ENCODE measurements at regions not wholly inside any gene's neighbourhood (a gene's known extent, or its start where the extent isn't known, plus 50 kb on each side); places are given as distances from the start of the nearest gene placed in this dataset.

DNA sequence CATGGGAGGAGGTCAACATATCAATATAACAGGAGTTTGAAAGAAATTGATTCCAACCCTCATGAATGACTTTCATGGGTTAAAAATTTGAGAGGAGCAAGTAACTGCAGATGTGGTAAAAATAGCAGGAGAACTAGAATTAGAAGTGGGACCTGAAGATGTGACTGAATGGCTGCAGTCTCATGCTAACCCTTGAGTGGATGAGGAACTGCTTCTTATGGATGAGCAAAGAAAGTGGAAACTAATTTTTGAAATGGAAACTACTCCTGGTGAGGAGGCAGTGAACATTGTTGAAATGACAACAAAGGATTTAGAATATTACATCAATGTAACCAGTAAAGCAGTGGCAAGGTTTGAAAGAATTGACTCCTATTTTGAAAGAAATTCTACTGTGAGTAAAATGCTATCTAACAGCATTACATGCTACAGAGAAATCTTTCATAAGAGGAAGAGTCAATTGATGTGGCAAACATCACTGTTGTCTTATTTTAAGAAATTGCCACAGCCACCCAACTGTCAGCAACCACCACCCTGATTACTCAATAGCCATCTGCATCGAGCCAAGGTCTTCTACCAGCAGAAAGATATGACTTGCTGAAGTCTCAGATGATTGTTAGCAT is 1683.2 kb downstream of the MAT2B start:
- DNase-seq = no peak

GRCh38 chr5:165196961-165197360 is 1691.5 kb downstream of the MAT2B start:
- Histone ChIP-seq H3K27me3 (replicated peaks in 1 of 4; ENCODE audit: control extremely low read depth in 1 of 4, control insufficient read depth in 3 of 4, insufficient read depth in 4 of 4, low read length in 3 of 4) (no peaks in the 10 kb centered on the region), H3K4me3 (ENCODE audit: control extremely low read depth in 1 of 5, extremely low read depth in 1 of 5, insufficient read depth in 1 of 5, low read depth in 2 of 5, low read length in 4 of 5) (no peak overlapping the region), H3K9ac (ENCODE audit: low read length) (no peak overlapping the region), H3K4me2 (replicated peaks; ENCODE audit: low read depth, low read length, poor library complexity, severe bottlenecking) (no peak overlapping the region), H3K79me2 (ENCODE audit: control insufficient read depth, insufficient read depth, low read length) (no peaks in the 10 kb centered on the region), H2AFZ (ENCODE audit: insufficient read depth, low read depth, low read length, poor library complexity, severe bottlenecking) (no peak overlapping the region), H3K4me1 (ENCODE audit: control insufficient read depth in 2 of 2, insufficient read depth in 2 of 2, low read length in 2 of 2) (no peaks in the 10 kb centered on the region), H3K36me3 (replicated peaks in 1 of 2; ENCODE audit: control extremely low read depth in 1 of 2, control insufficient read depth in 1 of 2, extremely low read depth in 1 of 2, insufficient read depth in 2 of 2, low read length in 1 of 2) (no peaks in the 10 kb centered on the region), H3K9me3 (ENCODE audit: control extremely low read depth in 1 of 3, control insufficient read depth in 2 of 3, insufficient read depth in 1 of 3, low read length in 2 of 3) (no peaks in the 10 kb centered on the region), H3K27ac (ENCODE audit: low read length in 2 of 2) (no peak overlapping the region), H4K20me1 (ENCODE audit: control insufficient read depth, insufficient read depth, low read length, poor library complexity, severe bottlenecking) (no peaks in the 10 kb centered on the region)
- POLR2A ChIA-PET = no interaction called here
- no peak overlapping the region for H3K27ac Mint-ChIP-seq
- ATAC-seq (ENCODE audit: low read depth) (no peak), DNase-seq (no peak)
- H3K4me3 Mint-ChIP-seq = no peak overlapping the region
- TF ChIP-seq, protein P1, sequence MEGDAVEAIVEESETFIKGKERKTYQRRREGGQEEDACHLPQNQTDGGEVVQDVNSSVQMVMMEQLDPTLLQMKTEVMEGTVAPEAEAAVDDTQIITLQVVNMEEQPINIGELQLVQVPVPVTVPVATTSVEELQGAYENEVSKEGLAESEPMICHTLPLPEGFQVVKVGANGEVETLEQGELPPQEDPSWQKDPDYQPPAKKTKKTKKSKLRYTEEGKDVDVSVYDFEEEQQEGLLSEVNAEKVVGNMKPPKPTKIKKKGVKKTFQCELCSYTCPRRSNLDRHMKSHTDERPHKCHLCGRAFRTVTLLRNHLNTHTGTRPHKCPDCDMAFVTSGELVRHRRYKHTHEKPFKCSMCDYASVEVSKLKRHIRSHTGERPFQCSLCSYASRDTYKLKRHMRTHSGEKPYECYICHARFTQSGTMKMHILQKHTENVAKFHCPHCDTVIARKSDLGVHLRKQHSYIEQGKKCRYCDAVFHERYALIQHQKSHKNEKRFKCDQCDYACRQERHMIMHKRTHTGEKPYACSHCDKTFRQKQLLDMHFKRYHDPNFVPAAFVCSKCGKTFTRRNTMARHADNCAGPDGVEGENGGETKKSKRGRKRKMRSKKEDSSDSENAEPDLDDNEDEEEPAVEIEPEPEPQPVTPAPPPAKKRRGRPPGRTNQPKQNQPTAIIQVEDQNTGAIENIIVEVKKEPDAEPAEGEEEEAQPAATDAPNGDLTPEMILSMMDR (IDR thresholded peaks at IDR 0.05) = no peak
- no peak for TF ChIP-seq EZH2 (IDR thresholded peaks at IDR 0.05; ENCODE audit: borderline replicate concordance, insufficient read depth, low read depth, low read length, poor library complexity, severe bottlenecking)
- no peaks in the 10 kb centered on the region for H3K4me1 Mint-ChIP-seq
- no peaks in the 10 kb centered on the region for H3K9me3 Mint-ChIP-seq (ENCODE audit: insufficient read depth)
- CTCF ChIA-PET = interaction anchor here (1.3 kb wide), 1 partner anchor 10 kb away, joined by 5 read pairs; no protein-coding TSS in a partner anchor
- no peaks in the 10 kb centered on the region for H3K27me3 Mint-ChIP-seq
- 100% methylated on average over 1 of the region's 3 CpGs for WGBS (ENCODE audit: insufficient coverage)
- intact Hi-C loops (cut with micrococcal nuclease) = no loop called here

More for the DNA sequence above, 1683.2 kb downstream of the MAT2B start:
- no peaks in the 10 kb centered on the region for H3K9me3 Mint-ChIP-seq (ENCODE audit: insufficient read depth)
- no peaks in the 10 kb centered on the region for H3K27me3 ChIP-seq (replicated peaks in 1 of 4; ENCODE audit: control extremely low read depth in 1 of 4, control insufficient read depth in 3 of 4, insufficient read depth in 4 of 4, low read length in 3 of 4)
- no CpG with 5 or more reads among the region's 1 CpG for WGBS (ENCODE audit: insufficient coverage)
- H4K20me1 ChIP-seq (ENCODE audit: control insufficient read depth, insufficient read depth, low read length, poor library complexity, severe bottlenecking) = no peaks in the 10 kb centered on the region
- no peak overlapping the region for H3K9ac ChIP-seq (ENCODE audit: low read length)
- no peak overlapping the region for H3K4me3 Mint-ChIP-seq
- peaks cover 0 to 7% (median 2%) of the 10 kb centered on the region in 3 donors for H3K9me3 ChIP-seq (ENCODE audit: control extremely low read depth in 1 of 3, control insufficient read depth in 2 of 3, insufficient read depth in 1 of 3, low read length in 2 of 3)
- peaks cover 3% of the 10 kb centered on the region for H3K4me1 Mint-ChIP-seq
- CTCF ChIA-PET = no interaction called here
- H3K36me3 ChIP-seq (replicated peaks in 1 of 2; ENCODE audit: control extremely low read depth in 1 of 2, control insufficient read depth in 1 of 2, extremely low read depth in 1 of 2, insufficient read depth in 2 of 2, low read length in 1 of 2) = no peaks in the 10 kb centered on the region
- no peaks in the 10 kb centered on the region for H3K79me2 ChIP-seq (ENCODE audit: control insufficient read depth, insufficient read depth, low read length)
- no peak overlapping the region for H2AFZ ChIP-seq (ENCODE audit: insufficient read depth, low read depth, low read length, poor library complexity, severe bottlenecking)
- no peak overlapping the region for H3K4me3 ChIP-seq (ENCODE audit: control extremely low read depth in 1 of 5, extremely low read depth in 1 of 5, insufficient read depth in 1 of 5, low read depth in 2 of 5, low read length in 4 of 5)
- ATAC-seq (ENCODE audit: low read depth) = no peak
- H3K27ac Mint-ChIP-seq = no peak overlapping the region
- H3K4me2 ChIP-seq (replicated peaks; ENCODE audit: low read depth, low read length, poor library complexity, severe bottlenecking) = no peak overlapping the region
- POLR2A ChIA-PET = no interaction called here
- intact Hi-C loops (cut with micrococcal nuclease) = no loop called here
- H3K4me1 ChIP-seq (ENCODE audit: control insufficient read depth in 2 of 2, insufficient read depth in 2 of 2, low read length in 2 of 2) = no peaks in the 10 kb centered on the region
- no peaks in the 10 kb centered on the region for H3K27me3 Mint-ChIP-seq
- no peak for TF ChIP-seq EZH2 (IDR thresholded peaks at IDR 0.05; ENCODE audit: borderline replicate concordance, insufficient read depth, low read depth, low read length, poor library complexity, severe bottlenecking)
- TF ChIP-seq, protein P1 (IDR thresholded peaks at IDR 0.05) = no peak
- no peak overlapping the region for H3K27ac ChIP-seq (ENCODE audit: low read length in 2 of 2)
